HepG2 (cell line): ENCODE measurements at regions not wholly inside any gene's neighbourhood (a gene's known extent, or its start where the extent isn't known, plus 50 kb on each side); places are given as distances from the start of the nearest gene placed in this dataset.

Experiments
- ATAC-seq: fragments of 200-7000 bp; cut with Tn5 transposase; 3 replicates; pipeline ENCODE4 v1.9.1; 2020; ENCODE audit warnings: mild to moderate bottlenecking, moderate library complexity
- BruUV-seq: library from RNA; stranded (reverse); fragments of 400-500 nt; replicated peaks from 2 replicates; lab custom pipeline; 2021; lab: Mats Ljungman, UMichigan
- CTCF ChIA-PET: fragments of 300-600 bp; formaldehyde crosslinking; extraction: SDS; loops from one replicate; lab custom pipeline; 2021; ENCODE audit warnings: low total read pairs, inconsistent platforms, low intra/inter-chr PET ratio; lab: Yijun Ruan, JAX
- POLR2A ChIA-PET: fragments of 350-600 bp; sonication (Branson Sonifier 250); formaldehyde crosslinking; loops from one replicate; lab custom pipeline; 2020; ENCODE audit warnings: antibody characterized with exemption, inconsistent platforms; lab: Yijun Ruan, JAX
- DNase-seq: peaks from one replicate; pipeline ENCODE4 v3.0.0-alpha.2; 2015; ENCODE audit warnings: low spot score
- FAIRE-seq: peaks from 3 replicates; lab custom pipeline; 2011; peaks lifted over from hg19 to GRCh38; lab: Jason Lieb, UNC
- H2AFZ ChIP-seq: one replicate; pipeline ENCODE4 v1.6.1; 2011; ENCODE audit warnings: low read length, inconsistent platforms
- H3K27ac ChIP-seq: fragments of 300-600 bp; 3 replicates; pipeline ENCODE4 v1.8.0; 2011; ENCODE audit warnings: mixed run types, mild to moderate bottlenecking, mixed read lengths, low read length, inconsistent platforms; ENCODE audit not compliant: insufficient read depth; ENCODE audit errors: extremely low read length
- H3K27me3 ChIP-seq, 2 experiments: fragments of 200-600 bp in 1 of 2; 2 replicates in 1 of 2; 3 replicates in 1 of 2; pipeline versions ENCODE4 v1.6.0 to v1.8.0; 2011; ENCODE audit warnings: low read length in 2 of 2, mild to moderate bottlenecking in 2 of 2, moderate library complexity in 2 of 2, inconsistent platforms in 1 of 2; ENCODE audit not compliant: insufficient read depth in 2 of 2, control insufficient read depth in 1 of 2
- H3K36me3 ChIP-seq, 2 experiments: fragments of 200-600 bp in 1 of 2; replicated peaks in 1 of 2; 2 replicates in 1 of 2; 3 replicates in 1 of 2; pipeline versions ENCODE4 v1.5.1 to v1.8.0; 2011; ENCODE audit warnings: low read length in 2 of 2, inconsistent platforms in 1 of 2; ENCODE audit not compliant: insufficient read depth in 2 of 2, control insufficient read depth in 1 of 2
- H3K4me1 ChIP-seq: 2 replicates; pipeline ENCODE4 v1.5.1; 2012; ENCODE audit warnings: low read length, inconsistent platforms; ENCODE audit not compliant: insufficient read depth
- H3K4me2 ChIP-seq: 2 replicates; pipeline ENCODE4 v1.6.0; 2011; ENCODE audit warnings: low read depth, low read length, inconsistent platforms
- H3K4me3 ChIP-seq, 3 experiments: fragments of 200-600 bp in 1 of 3; sonication (generic), shearing (Covaris generic) in 1 of 3; replicated peaks in 1 of 3; 2 replicates each; pipeline ENCODE4 v1.5.1; 2011 to 2016; ENCODE audit warnings: low read length in 3 of 3, inconsistent platforms in 2 of 3, low read depth in 2 of 3, mild to moderate bottlenecking in 2 of 3, control low read depth in 1 of 3, mixed read lengths in 1 of 3; ENCODE audit not compliant: insufficient read depth in 1 of 3
- H3K79me2 ChIP-seq: one replicate; pipeline ENCODE4 v1.6.1; 2011; ENCODE audit warnings: low read length, inconsistent platforms; ENCODE audit not compliant: insufficient read depth
- H3K9ac ChIP-seq: 2 replicates; pipeline ENCODE4 v1.6.0; 2011; ENCODE audit warnings: mild to moderate bottlenecking, low read depth, low read length, inconsistent platforms; ENCODE audit not compliant: insufficient read depth
- H3K9me3 ChIP-seq: 2 replicates; pipeline ENCODE4 v1.5.1; 2012; ENCODE audit warnings: mild to moderate bottlenecking, low read length
- H4K20me1 ChIP-seq: 2 replicates; pipeline ENCODE4 v1.6.0; 2011; ENCODE audit warnings: inconsistent platforms, mild to moderate bottlenecking, low read length, moderate library complexity; ENCODE audit not compliant: insufficient read depth
- NR3C1 ChIP-seq: sonication (generic); formaldehyde crosslinking; IDR thresholded peaks from 2 replicates; pipeline ENCODE4 v1.4.0; 2020; ENCODE audit warnings: missing genetic modification reagents
- SMARCE1 ChIP-seq: fragments of 450-650 bp; IDR thresholded peaks from 2 replicates; pipeline ENCODE4 v1.6.1; 2017; ENCODE audit warnings: borderline replicate concordance
- SPEN ChIP-seq: sonication (generic); formaldehyde crosslinking; IDR thresholded peaks from 2 replicates; pipeline ENCODE4 v1.5.1; 2020; ENCODE audit warnings: low read depth, mild to moderate bottlenecking, missing genetic modification reagents
- ZBTB38 ChIP-seq: sonication (generic); formaldehyde crosslinking; IDR thresholded peaks from 2 replicates; pipeline ENCODE4 v1.5.1; 2020; ENCODE audit warnings: mild to moderate bottlenecking, missing genetic modification reagents
- ZNF17 ChIP-seq: sonication (generic); formaldehyde crosslinking; IDR thresholded peaks from 2 replicates; pipeline ENCODE4 v1.5.0; 2020; ENCODE audit warnings: mild to moderate bottlenecking, missing genetic modification reagents
- ZNF619 ChIP-seq: sonication (generic); formaldehyde crosslinking; IDR thresholded peaks from 2 replicates; pipeline ENCODE4 v1.4.0; 2020; ENCODE audit warnings: mild to moderate bottlenecking, missing genetic modification reagents
- WGBS: methylation state at CpG from one replicate; pipeline ENCODE4 v1.1.6; 2017; ENCODE audit warnings: low lambda C conversion rate; 5-methylcytosine and 5-hydroxymethylcytosine counted together
- in situ Hi-C: cut with HindIII; loops from 2 replicates; pipeline ENCODE4 v1.10.0; 2017; ENCODE audit warnings: low pct_unique_long_range_greater_than_20kb; ENCODE audit not compliant: extremely low pct_ligation_motif_present
- intact Hi-C: fragments of 100-400 bp; cut with micrococcal nuclease; formaldehyde crosslinking; loops from one replicate; pipeline ENCODE4 v1.10.0; 2022; ENCODE audit not compliant: unreplicated experiment
- TF ChIP-seq, protein P1 (sequence below): sonication (generic); formaldehyde crosslinking; IDR thresholded peaks from 2 replicates; pipeline ENCODE4 v1.5.0; 2020; ENCODE audit warnings: mild to moderate bottlenecking, missing genetic modification reagents, borderline replicate concordance
- TF ChIP-seq, protein P2 (sequence below): sonication (generic); formaldehyde crosslinking; IDR thresholded peaks from 2 replicates; pipeline ENCODE4 v1.4.0; 2020; ENCODE audit warnings: missing genetic modification reagents
- TF ChIP-seq, protein P3 (sequence below): sonication (generic); formaldehyde crosslinking; IDR thresholded peaks from 2 replicates; pipeline ENCODE4 v1.8.0; 2022; ENCODE audit warnings: mild to moderate bottlenecking, missing genetic modification reagents
- TF ChIP-seq, protein P4 (sequence below): sonication (generic); formaldehyde crosslinking; IDR thresholded peaks from 2 replicates; pipeline ENCODE4 v1.9.0; 2021; ENCODE audit warnings: missing genetic modification reagents, mild to moderate bottlenecking, borderline replicate concordance

DNA sequence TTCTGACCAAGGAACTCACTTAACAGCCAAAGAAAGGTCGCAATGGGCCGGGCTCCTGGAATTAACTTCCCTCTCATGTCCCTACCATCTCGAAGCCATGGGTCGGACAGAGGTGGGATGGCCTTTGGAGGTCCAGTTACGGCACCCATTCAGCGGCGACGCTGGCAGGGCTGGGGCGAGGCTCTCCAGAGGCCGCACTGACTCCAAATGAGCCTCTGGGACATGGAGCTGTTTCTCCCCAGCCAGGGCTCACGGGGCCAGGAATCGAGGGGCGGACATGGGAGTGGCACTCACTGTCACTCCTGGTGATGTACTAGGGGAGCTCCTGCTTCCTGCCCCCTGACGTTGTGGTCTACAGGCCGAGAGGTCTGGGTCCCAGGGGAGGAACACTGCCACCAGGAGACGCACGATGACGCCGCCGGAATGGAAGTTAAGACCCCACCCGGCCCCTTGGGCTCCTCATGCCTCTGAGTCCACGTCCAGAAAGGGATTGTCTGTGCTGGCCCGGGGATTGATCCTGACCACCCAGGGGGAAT, 60.7 kb upstream of the METRNL start (continued):
- TF ChIP-seq, protein P1, sequence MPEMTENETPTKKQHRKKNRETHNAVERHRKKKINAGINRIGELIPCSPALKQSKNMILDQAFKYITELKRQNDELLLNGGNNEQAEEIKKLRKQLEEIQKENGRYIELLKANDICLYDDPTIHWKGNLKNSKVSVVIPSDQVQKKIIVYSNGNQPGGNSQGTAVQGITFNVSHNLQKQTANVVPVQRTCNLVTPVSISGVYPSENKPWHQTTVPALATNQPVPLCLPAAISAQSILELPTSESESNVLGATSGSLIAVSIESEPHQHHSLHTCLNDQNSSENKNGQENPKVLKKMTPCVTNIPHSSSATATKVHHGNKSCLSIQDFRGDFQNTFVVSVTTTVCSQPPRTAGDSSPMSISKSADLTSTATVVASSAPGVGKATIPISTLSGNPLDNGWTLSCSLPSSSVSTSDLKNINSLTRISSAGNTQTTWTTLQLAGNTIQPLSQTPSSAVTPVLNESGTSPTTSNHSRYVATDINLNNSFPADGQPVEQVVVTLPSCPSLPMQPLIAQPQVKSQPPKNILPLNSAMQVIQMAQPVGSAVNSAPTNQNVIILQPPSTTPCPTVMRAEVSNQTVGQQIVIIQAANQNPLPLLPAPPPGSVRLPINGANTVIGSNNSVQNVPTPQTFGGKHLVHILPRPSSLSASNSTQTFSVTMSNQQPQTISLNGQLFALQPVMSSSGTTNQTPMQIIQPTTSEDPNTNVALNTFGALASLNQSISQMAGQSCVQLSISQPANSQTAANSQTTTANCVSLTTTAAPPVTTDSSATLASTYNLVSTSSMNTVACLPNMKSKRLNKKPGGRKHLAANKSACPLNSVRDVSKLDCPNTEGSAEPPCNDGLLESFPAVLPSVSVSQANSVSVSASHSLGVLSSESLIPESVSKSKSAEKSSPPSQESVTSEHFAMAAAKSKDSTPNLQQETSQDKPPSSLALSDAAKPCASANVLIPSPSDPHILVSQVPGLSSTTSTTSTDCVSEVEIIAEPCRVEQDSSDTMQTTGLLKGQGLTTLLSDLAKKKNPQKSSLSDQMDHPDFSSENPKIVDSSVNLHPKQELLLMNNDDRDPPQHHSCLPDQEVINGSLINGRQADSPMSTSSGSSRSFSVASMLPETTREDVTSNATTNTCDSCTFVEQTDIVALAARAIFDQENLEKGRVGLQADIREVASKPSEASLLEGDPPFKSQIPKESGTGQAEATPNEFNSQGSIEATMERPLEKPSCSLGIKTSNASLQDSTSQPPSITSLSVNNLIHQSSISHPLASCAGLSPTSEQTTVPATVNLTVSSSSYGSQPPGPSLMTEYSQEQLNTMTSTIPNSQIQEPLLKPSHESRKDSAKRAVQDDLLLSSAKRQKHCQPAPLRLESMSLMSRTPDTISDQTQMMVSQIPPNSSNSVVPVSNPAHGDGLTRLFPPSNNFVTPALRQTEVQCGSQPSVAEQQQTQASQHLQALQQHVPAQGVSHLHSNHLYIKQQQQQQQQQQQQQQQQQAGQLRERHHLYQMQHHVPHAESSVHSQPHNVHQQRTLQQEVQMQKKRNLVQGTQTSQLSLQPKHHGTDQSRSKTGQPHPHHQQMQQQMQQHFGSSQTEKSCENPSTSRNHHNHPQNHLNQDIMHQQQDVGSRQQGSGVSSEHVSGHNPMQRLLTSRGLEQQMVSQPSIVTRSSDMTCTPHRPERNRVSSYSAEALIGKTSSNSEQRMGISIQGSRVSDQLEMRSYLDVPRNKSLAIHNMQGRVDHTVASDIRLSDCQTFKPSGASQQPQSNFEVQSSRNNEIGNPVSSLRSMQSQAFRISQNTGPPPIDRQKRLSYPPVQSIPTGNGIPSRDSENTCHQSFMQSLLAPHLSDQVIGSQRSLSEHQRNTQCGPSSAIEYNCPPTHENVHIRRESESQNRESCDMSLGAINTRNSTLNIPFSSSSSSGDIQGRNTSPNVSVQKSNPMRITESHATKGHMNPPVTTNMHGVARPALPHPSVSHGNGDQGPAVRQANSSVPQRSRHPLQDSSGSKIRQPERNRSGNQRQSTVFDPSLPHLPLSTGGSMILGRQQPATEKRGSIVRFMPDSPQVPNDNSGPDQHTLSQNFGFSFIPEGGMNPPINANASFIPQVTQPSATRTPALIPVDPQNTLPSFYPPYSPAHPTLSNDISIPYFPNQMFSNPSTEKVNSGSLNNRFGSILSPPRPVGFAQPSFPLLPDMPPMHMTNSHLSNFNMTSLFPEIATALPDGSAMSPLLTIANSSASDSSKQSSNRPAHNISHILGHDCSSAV (CRISPR knock-in tag): no peak

DNA sequence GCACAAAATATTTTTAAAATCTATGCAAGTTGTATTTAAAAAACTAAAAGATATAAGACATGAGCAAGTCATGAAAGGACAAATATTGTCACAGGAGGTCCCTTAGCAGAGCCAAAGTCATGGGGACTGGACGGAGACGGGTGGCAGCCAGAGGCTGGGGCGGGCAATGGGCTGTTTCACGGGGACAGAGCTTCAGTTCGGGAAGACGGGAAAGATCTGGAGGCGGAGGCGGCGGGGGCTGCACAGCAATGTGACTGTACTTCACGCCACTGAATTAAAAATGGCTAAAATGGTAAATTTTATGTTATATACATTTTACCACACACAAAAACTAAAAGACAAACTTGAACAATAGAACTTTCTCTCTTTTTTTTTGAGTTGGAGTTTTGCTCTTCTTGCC, 60.0 kb upstream of the METRNL start:
- no peak for ATAC-seq
- Histone ChIP-seq H3K4me3 (no peak overlapping the region), H3K4me2 (no peak overlapping the region), H3K27me3 (no peaks in the 10 kb centered on the region), H2AFZ (no peak overlapping the region), H3K4me1 (peaks cover 3% of the 10 kb centered on the region; the same call in 1 of the 2 replicates), H3K36me3 (peaks cover 6 to 8% of the 10 kb centered on the region in 2 experiments; a peak in 4 of 5 replicates), H3K79me2 (no peaks in the 10 kb centered on the region), H3K9ac (no peak overlapping the region), H3K27ac (no peak overlapping the region), H4K20me1 (no peaks in the 10 kb centered on the region), H3K9me3 (no peaks in the 10 kb centered on the region)
- no TSS peak for BruUV-seq
- POLR2A ChIA-PET: no interaction called here
- DNase-seq: no peak
- WGBS: 79% methylated on average over 10 of the region's 10 CpGs
- in situ Hi-C loops: no loop called here
- FAIRE-seq: no peak
- CTCF ChIA-PET: no interaction called here
- intact Hi-C loops: no loop called here
- no peak for TF ChIP-seq SPEN (CRISPR knock-in tag)
- no peak for TF ChIP-seq NR3C1 (CRISPR knock-in tag)
- no peak for TF ChIP-seq ZNF619 (CRISPR knock-in tag)
- no peak for TF ChIP-seq ZBTB38 (CRISPR knock-in tag)
- TF ChIP-seq, protein P2, sequence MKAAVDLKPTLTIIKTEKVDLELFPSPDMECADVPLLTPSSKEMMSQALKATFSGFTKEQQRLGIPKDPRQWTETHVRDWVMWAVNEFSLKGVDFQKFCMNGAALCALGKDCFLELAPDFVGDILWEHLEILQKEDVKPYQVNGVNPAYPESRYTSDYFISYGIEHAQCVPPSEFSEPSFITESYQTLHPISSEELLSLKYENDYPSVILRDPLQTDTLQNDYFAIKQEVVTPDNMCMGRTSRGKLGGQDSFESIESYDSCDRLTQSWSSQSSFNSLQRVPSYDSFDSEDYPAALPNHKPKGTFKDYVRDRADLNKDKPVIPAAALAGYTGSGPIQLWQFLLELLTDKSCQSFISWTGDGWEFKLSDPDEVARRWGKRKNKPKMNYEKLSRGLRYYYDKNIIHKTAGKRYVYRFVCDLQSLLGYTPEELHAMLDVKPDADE (CRISPR knock-in tag): no peak
- no peak for TF ChIP-seq ZNF17 (CRISPR knock-in tag)
- TF ChIP-seq SMARCE1: no peak
- TF ChIP-seq, protein P3, sequence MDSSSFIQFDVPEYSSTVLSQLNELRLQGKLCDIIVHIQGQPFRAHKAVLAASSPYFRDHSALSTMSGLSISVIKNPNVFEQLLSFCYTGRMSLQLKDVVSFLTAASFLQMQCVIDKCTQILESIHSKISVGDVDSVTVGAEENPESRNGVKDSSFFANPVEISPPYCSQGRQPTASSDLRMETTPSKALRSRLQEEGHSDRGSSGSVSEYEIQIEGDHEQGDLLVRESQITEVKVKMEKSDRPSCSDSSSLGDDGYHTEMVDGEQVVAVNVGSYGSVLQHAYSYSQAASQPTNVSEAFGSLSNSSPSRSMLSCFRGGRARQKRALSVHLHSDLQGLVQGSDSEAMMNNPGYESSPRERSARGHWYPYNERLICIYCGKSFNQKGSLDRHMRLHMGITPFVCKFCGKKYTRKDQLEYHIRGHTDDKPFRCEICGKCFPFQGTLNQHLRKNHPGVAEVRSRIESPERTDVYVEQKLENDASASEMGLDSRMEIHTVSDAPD (CRISPR knock-in tag): no peak
- TF ChIP-seq, protein P4, sequence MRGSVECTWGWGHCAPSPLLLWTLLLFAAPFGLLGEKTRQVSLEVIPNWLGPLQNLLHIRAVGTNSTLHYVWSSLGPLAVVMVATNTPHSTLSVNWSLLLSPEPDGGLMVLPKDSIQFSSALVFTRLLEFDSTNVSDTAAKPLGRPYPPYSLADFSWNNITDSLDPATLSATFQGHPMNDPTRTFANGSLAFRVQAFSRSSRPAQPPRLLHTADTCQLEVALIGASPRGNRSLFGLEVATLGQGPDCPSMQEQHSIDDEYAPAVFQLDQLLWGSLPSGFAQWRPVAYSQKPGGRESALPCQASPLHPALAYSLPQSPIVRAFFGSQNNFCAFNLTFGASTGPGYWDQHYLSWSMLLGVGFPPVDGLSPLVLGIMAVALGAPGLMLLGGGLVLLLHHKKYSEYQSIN: no peak
